Nephron progenitor cell (in vitro differentiated cells): ENCODE measurements at regions not wholly inside any gene's neighbourhood (a gene's known extent, or its start where the extent isn't known, plus 50 kb on each side); places are given as distances from the start of the nearest gene placed in this dataset.

ENCODE experiments used
- DNase-seq: peaks from one replicate; pipeline ENCODE4 v3.0.0; 2021
- H3K27ac Mint-ChIP-seq: 2 replicates; pipeline ENCODE4 v1.8.0; 2021; ENCODE audit warnings: mild to moderate bottlenecking, moderate library complexity, mixed read lengths
- H3K27me3 Mint-ChIP-seq: 2 replicates; pipeline ENCODE4 v1.8.0; 2021; ENCODE audit warnings: mild to moderate bottlenecking, low read depth, mixed read lengths; ENCODE audit not compliant: poor library complexity
- H3K36me3 Mint-ChIP-seq: 2 replicates; pipeline ENCODE4 v1.8.0; 2021; ENCODE audit warnings: low read depth, mixed read lengths
- H3K4me1 Mint-ChIP-seq: 2 replicates; pipeline ENCODE4 v1.8.0; 2021; ENCODE audit warnings: mixed read lengths
- H3K4me3 Mint-ChIP-seq: 2 replicates; pipeline ENCODE4 v1.8.0; 2021; ENCODE audit warnings: mild to moderate bottlenecking, moderate library complexity, mixed read lengths
- H3K9me3 Mint-ChIP-seq: 2 replicates; pipeline ENCODE4 v1.8.0; 2021; ENCODE audit warnings: mild to moderate bottlenecking, moderate library complexity, mixed read lengths
- TF ChIP-seq, protein P1 (sequence below): fragments of 200-600 bp; sonication (generic); IDR thresholded peaks from 2 replicates; pipeline ENCODE4 v1.5.0; 2021; ENCODE audit warnings: antibody characterized with exemption

DNA sequence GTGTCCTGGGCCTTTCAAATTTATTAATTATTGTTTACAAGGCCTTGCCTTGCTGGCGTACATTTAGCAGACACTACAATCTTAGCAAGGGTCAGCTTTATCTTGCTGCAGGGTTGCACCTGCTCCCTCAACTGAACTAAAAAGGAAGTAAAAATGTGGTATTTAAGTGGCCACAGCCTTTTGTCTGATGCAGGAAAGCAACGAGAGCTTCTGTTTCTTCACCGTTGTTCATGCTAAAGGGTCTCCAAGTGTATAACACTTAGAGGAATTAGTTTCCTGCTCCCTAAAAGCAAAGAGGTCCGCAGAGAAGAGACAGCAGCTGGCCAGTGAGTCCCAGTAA lies 62.8 kb upstream of the EGLN3 start:
- Mint-ChIP-seq H3K4me1 (peaks cover 18% of the 10 kb centered on the region), H3K36me3 (peaks cover 11% of the 10 kb centered on the region), H3K27ac (no peak overlapping the region), H3K9me3 (peaks cover 15% of the 10 kb centered on the region), H3K4me3 (no peak overlapping the region), H3K27me3 (peaks cover 9% of the 10 kb centered on the region)
- TF ChIP-seq, protein P1, sequence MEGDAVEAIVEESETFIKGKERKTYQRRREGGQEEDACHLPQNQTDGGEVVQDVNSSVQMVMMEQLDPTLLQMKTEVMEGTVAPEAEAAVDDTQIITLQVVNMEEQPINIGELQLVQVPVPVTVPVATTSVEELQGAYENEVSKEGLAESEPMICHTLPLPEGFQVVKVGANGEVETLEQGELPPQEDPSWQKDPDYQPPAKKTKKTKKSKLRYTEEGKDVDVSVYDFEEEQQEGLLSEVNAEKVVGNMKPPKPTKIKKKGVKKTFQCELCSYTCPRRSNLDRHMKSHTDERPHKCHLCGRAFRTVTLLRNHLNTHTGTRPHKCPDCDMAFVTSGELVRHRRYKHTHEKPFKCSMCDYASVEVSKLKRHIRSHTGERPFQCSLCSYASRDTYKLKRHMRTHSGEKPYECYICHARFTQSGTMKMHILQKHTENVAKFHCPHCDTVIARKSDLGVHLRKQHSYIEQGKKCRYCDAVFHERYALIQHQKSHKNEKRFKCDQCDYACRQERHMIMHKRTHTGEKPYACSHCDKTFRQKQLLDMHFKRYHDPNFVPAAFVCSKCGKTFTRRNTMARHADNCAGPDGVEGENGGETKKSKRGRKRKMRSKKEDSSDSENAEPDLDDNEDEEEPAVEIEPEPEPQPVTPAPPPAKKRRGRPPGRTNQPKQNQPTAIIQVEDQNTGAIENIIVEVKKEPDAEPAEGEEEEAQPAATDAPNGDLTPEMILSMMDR = no peak
- DNase-seq = no peak

DNA sequence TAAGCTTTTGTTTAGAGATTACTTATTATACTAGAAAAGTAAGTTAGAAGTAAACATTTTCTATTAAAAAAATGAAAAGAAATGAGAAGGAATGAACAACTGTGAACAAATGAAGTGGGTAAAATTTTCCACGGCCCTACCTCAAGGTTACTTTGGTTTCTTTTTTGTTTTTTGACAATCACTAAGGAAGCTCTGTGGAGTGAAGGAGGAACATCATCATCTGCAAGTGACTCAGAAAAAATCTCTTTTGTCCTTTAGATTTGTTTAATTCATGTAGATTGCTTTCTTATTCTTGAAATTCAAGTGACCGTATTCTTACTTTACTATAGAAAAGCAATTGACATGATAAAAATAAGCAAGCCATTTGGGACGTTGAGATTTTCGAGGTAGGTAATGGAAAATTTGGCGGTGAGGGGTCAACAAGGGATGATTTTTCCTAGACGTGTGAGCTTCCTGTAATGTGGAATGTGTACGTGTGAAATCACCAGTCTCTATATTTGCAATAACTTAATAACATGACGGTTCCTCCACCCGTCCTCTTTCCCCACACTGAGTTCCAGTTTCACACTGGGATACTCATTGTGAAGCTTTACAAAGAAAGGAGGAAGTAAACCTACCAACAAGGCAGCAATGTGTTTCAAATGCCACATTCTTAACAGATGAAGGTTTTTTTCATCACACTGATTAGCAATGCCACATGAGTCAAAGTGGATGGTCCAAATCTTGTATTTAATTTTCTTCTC lies 62.3 kb upstream of the EGLN3 start:
- no peak for DNase-seq
- Mint-ChIP-seq H3K4me3 (no peak overlapping the region), H3K9me3 (peaks cover 15% of the 10 kb centered on the region), H3K36me3 (peaks cover 11% of the 10 kb centered on the region), H3K27ac (no peak overlapping the region), H3K27me3 (peaks cover 4% of the 10 kb centered on the region), H3K4me1 (peaks cover 12% of the 10 kb centered on the region)
- TF ChIP-seq, protein P1 = no peak

DNA sequence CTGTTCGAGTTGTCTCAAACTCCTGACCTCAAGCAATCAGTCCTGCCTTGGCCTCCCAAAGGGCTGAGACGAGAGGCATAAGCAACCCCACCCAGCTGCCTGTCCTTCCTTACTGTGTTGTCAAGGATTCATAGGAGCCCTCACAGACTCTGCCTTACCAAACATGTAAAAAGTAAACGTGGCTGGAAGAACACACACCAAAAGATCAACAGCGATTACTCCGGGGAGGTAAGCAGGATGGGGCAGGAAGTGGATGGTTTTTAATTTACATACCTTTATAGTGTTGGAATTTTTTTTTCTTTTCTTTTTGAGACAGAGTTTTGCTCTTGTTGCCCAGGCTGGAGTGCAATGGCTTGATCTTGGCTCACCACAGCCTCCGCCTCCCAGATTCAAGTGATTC lies 61.5 kb upstream of the EGLN3 start:
- H3K4me3 Mint-ChIP-seq = no peak overlapping the region
- peaks cover 7% of the 10 kb centered on the region for H3K27me3 Mint-ChIP-seq
- no peak for DNase-seq
- TF ChIP-seq, protein P1 = no peak
- peaks cover 15% of the 10 kb centered on the region for H3K9me3 Mint-ChIP-seq
- peaks cover 11% of the 10 kb centered on the region for H3K4me1 Mint-ChIP-seq
- peaks cover 11% of the 10 kb centered on the region for H3K36me3 Mint-ChIP-seq
- no peak overlapping the region for H3K27ac Mint-ChIP-seq

DNA sequence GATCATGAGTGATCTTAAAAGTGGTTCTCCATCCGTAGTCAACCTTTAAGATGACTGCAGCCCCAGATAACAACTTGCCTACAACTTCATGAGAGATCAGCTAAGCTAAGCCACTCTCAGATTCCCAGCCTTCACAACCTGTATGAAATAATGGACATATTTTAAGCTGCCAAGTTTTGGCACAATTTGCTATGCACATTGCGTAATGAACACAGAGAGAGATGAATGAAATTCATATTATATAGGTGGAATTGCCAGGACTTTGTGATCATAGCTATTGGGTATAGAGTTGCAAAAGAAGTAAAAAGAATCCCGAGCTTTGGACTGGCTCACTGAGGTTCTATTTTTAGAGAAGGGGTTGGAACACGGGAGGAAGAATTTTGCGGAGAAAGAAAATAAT lies 59.1 kb upstream of the EGLN3 start:
- H3K9me3 Mint-ChIP-seq = peaks cover 15% of the 10 kb centered on the region
- peaks cover 9% of the 10 kb centered on the region for H3K27me3 Mint-ChIP-seq
- DNase-seq = no peak
- TF ChIP-seq, protein P1 = no peak
- H3K4me1 Mint-ChIP-seq = peaks cover 23% of the 10 kb centered on the region
- H3K36me3 Mint-ChIP-seq = peaks cover 11% of the 10 kb centered on the region
- no peak overlapping the region for H3K4me3 Mint-ChIP-seq
- no peak overlapping the region for H3K27ac Mint-ChIP-seq

DNA sequence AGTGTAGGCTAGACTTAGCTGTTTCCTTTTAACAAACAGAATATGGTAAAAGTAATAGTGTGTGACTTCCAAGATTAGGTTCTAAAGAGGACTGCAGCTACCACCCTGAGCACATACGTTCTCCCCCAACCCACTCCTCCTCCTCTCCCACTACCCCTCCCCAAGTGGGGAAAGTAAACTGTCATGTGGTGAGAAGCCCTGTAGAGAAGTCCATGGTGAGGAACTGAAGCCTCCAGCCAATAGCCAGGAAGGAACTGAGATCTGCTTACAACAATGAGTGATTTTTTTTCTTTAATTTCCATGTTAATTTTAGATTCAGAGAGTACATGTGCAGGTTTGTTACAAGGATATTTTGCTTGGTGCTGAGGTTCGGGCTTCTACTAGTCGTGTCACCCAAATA lies 57.0 kb upstream of the EGLN3 start:
- no peak for DNase-seq
- H3K9me3 Mint-ChIP-seq = peaks cover 15% of the 10 kb centered on the region
- no peak overlapping the region for H3K27ac Mint-ChIP-seq
- H3K4me3 Mint-ChIP-seq = no peak overlapping the region
- H3K4me1 Mint-ChIP-seq = peaks cover 36% of the 10 kb centered on the region
- peaks cover 9% of the 10 kb centered on the region for H3K27me3 Mint-ChIP-seq
- peaks cover 11% of the 10 kb centered on the region for H3K36me3 Mint-ChIP-seq
- TF ChIP-seq, protein P1 = no peak

DNA sequence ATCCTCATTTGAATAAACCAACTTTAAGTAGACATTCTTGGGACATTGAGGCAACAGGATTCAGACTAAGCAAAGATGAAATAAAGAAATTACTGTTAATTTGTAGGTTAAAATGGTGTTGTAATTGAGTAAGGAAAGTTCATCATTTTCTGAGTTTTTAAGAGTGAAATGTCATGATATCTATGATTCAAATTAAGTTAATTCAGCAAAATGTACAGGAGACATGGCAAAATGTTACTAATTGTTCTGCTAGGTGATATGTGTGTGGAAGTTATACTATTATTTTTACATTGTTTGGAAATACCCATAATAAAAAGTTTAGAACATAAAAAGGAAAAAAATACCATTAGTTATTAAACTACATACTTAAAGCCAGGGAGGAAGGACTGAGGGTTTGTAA lies 55.0 kb upstream of the EGLN3 start:
- Mint-ChIP-seq H3K4me3 (no peak overlapping the region), H3K27ac (no peak overlapping the region)

More for the DNA sequence above, 55.0 kb upstream of the EGLN3 start:
- Mint-ChIP-seq H3K27me3 (peaks cover 9% of the 10 kb centered on the region), H3K36me3 (peaks cover 7% of the 10 kb centered on the region), H3K4me1 (peaks cover 47% of the 10 kb centered on the region), H3K9me3 (peaks cover 11% of the 10 kb centered on the region)
- TF ChIP-seq, protein P1 = no peak
- DNase-seq = no peak
